NB4 (cell line): ENCODE measurements at regions not wholly inside any gene's neighbourhood (a gene's known extent, or its start where the extent isn't known, plus 50 kb on each side); places are given as distances from the start of the nearest gene placed in this dataset.

Experiments
- DNase-seq: peaks from one replicate; pipeline ENCODE4 v3.0.0; 2010; ENCODE audit warnings: low read depth
- H3K4me3 ChIP-seq: one replicate; pipeline ENCODE4 v1.5.1; 2011; ENCODE audit warnings: mild to moderate bottlenecking, low read depth, low read length, moderate library complexity
- CTCF ChIP-seq: IDR thresholded peaks from one replicate; pipeline ENCODE4 v1.5.1; 2012; ENCODE audit warnings: low read depth, low read length
- MAX ChIP-seq: IDR thresholded peaks from 2 replicates; pipeline ENCODE4 v1.6.1; 2011; ENCODE audit warnings: low read depth, low read length
- MYC ChIP-seq: IDR thresholded peaks from 2 replicates; pipeline ENCODE4 v1.6.1; 2011; ENCODE audit warnings: low read depth, low read length
- POLR2A ChIP-seq: IDR thresholded peaks from 2 replicates; pipeline ENCODE4 v1.6.1; 2011; ENCODE audit warnings: mild to moderate bottlenecking; ENCODE audit not compliant: insufficient read length; ENCODE audit errors: extremely low read depth

- no peak overlapping the region for H3K4me3 ChIP-seq
- TF ChIP-seq MAX = no peak
- no peak for TF ChIP-seq POLR2A
- TF ChIP-seq CTCF = no peak
- no peak for TF ChIP-seq MYC
- DNase-seq = no peak
Measured at GRCh38 chr15:87712211-87712610, 544.3 kb downstream of the NTRK3 start.

- DNase-seq = no peak
- TF ChIP-seq POLR2A (no peak), MAX (no peak), MYC (no peak), CTCF (no peak)
- no peak overlapping the region for H3K4me3 ChIP-seq
Measured at GRCh38 chr15:87711026-87711425, 545.5 kb downstream of the NTRK3 start.

GRCh38 chr15:87710406-87710805, 546.1 kb downstream of the NTRK3 start:
- H3K4me3 ChIP-seq = no peak overlapping the region
- no peak for DNase-seq
- TF ChIP-seq CTCF (no peak), POLR2A (no peak), MAX (no peak), MYC (no peak)

- TF ChIP-seq MYC = no peak
- no peak for TF ChIP-seq POLR2A
- no peak for TF ChIP-seq MAX
- H3K4me3 ChIP-seq = no peak overlapping the region
- no peak for DNase-seq
Measured at GRCh38 chr15:87707566-87708130, 548.9 kb downstream of the NTRK3 start.

GRCh38 chr15:87707071-87707470, 549.5 kb downstream of the NTRK3 start:
- TF ChIP-seq CTCF = no peak
- no peak for TF ChIP-seq POLR2A

GRCh38 chr15:87706001-87706400, 550.5 kb downstream of the NTRK3 start:
- no peak overlapping the region for H3K4me3 ChIP-seq
- no peak for TF ChIP-seq MYC
- TF ChIP-seq CTCF = no peak
- TF ChIP-seq MAX = no peak
- TF ChIP-seq POLR2A = no peak
- no peak for DNase-seq

More at GRCh38 chr15:87707071-87707470, 549.5 kb downstream of the NTRK3 start:
- no peak for DNase-seq
- no peak overlapping the region for H3K4me3 ChIP-seq
